Activated naive CD4-positive, alpha-beta T cell treated with anti-CD3 and anti-CD28 coated beads, Interleukin-2, amount 10 ng/mL, durations not matched to agents 7 days and 5 days (primary cell): ENCODE measurements at regions not wholly inside any gene's neighbourhood (a gene's known extent, or its start where the extent isn't known, plus 50 kb on each side); places are given as distances from the start of the nearest gene placed in this dataset.
"Not testable (repeated sequence)": the region's sequence is repeated elsewhere in the genome, so short reads cannot be mapped to it uniquely, and the experiment has no call there.

Source experiments
- CTCF ChIA-PET: fragments of 350-600 bp; sonication (Branson Sonifier 250); formaldehyde crosslinking; loops from one replicate; lab custom pipeline; 2021; ENCODE audit warnings: antibody characterized with exemption; lab: Charles Lee
- DNase-seq: peaks from one replicate; pipeline ENCODE4 v3.0.0-alpha.2; 2020
- H3K27ac Mint-ChIP-seq: one replicate; pipeline ENCODE4 v1.8.0; 2021; ENCODE audit warnings: mild to moderate bottlenecking, moderate library complexity, mixed read lengths
- H3K27me3 Mint-ChIP-seq: one replicate; pipeline ENCODE4 v1.8.0; 2021; ENCODE audit warnings: mild to moderate bottlenecking, mixed read lengths
- H3K36me3 Mint-ChIP-seq: one replicate; pipeline ENCODE4 v1.8.0; 2021; ENCODE audit warnings: mixed read lengths
- H3K4me1 Mint-ChIP-seq: one replicate; pipeline ENCODE4 v1.8.0; 2021; ENCODE audit warnings: mixed read lengths
- H3K4me3 Mint-ChIP-seq: one replicate; pipeline ENCODE4 v1.8.0; 2021; ENCODE audit warnings: mild to moderate bottlenecking, moderate library complexity, mixed read lengths
- H3K9me3 Mint-ChIP-seq: one replicate; pipeline ENCODE4 v1.8.0; 2021; ENCODE audit warnings: mixed read lengths

GRCh38 chr18:8930990-8931616 is 171.4 kb upstream of the NDUFV2 start:
- Mint-ChIP-seq H3K36me3 (no peaks in the 10 kb centered on the region), H3K27ac (no peak overlapping the region), H3K4me3 (no peak overlapping the region), H3K9me3 (peaks cover 26% of the 10 kb centered on the region), H3K27me3 (peaks cover 6% of the 10 kb centered on the region), H3K4me1 (no peaks in the 10 kb centered on the region)
- CTCF ChIA-PET = no interaction called here
- no peak for DNase-seq

- CTCF ChIA-PET = no interaction called here
- peaks cover 23% of the 10 kb centered on the region for H3K9me3 Mint-ChIP-seq
- no peak overlapping the region for H3K27ac Mint-ChIP-seq
- no peaks in the 10 kb centered on the region for H3K4me1 Mint-ChIP-seq
- DNase-seq = no peak
- peaks cover 11% of the 10 kb centered on the region for H3K27me3 Mint-ChIP-seq
- H3K4me3 Mint-ChIP-seq = no peak overlapping the region
- no peaks in the 10 kb centered on the region for H3K36me3 Mint-ChIP-seq
Measured at GRCh38 chr18:8932866-8933265, 169.6 kb upstream of the NDUFV2 start.

- no peak overlapping the region for H3K27ac Mint-ChIP-seq
- CTCF ChIA-PET = no interaction called here
Measured at GRCh38 chr18:8933714-8934284, 168.7 kb upstream of the NDUFV2 start.

GRCh38 chr18:8935346-8935745 is 167.2 kb upstream of the NDUFV2 start:
- CTCF ChIA-PET, DNase-seq, H3K27ac Mint-ChIP-seq, H3K4me3 Mint-ChIP-seq, H3K27me3 Mint-ChIP-seq, H3K4me1 Mint-ChIP-seq, H3K36me3 Mint-ChIP-seq: not testable (repeated sequence)
- H3K9me3 Mint-ChIP-seq = peaks cover 10% of the 10 kb centered on the region

More at GRCh38 chr18:8933714-8934284, 168.7 kb upstream of the NDUFV2 start:
- Mint-ChIP-seq H3K36me3 (no peaks in the 10 kb centered on the region), H3K4me1 (no peaks in the 10 kb centered on the region), H3K4me3 (no peak overlapping the region), H3K9me3 (peaks cover 22% of the 10 kb centered on the region), H3K27me3 (peaks cover 11% of the 10 kb centered on the region)
- DNase-seq = no peak

GRCh38 chr18:8936619-8937018 is 165.9 kb upstream of the NDUFV2 start:
- H3K27me3 Mint-ChIP-seq = peaks cover 5% of the 10 kb centered on the region
- H3K27ac Mint-ChIP-seq = no peak overlapping the region
- no peaks in the 10 kb centered on the region for H3K4me1 Mint-ChIP-seq

GRCh38 chr18:8937160-8938094 is 165.1 kb upstream of the NDUFV2 start:
- no peak for DNase-seq
- CTCF ChIA-PET = no interaction called here
- no peak overlapping the region for H3K4me3 Mint-ChIP-seq
- no peaks in the 10 kb centered on the region for H3K4me1 Mint-ChIP-seq
- H3K27me3 Mint-ChIP-seq = peaks cover 5% of the 10 kb centered on the region
- H3K27ac Mint-ChIP-seq = no peak overlapping the region
- no peaks in the 10 kb centered on the region for H3K36me3 Mint-ChIP-seq
- H3K9me3 Mint-ChIP-seq = peaks cover 8% of the 10 kb centered on the region

More at GRCh38 chr18:8936619-8937018, 165.9 kb upstream of the NDUFV2 start:
- H3K4me3 Mint-ChIP-seq = no peak overlapping the region
- DNase-seq = no peak
- no peaks in the 10 kb centered on the region for H3K36me3 Mint-ChIP-seq
- CTCF ChIA-PET = no interaction called here
- H3K9me3 Mint-ChIP-seq = peaks cover 8% of the 10 kb centered on the region

- H3K36me3 Mint-ChIP-seq = no peaks in the 10 kb centered on the region
- no peak overlapping the region for H3K27ac Mint-ChIP-seq
- no peak overlapping the region for H3K4me3 Mint-ChIP-seq
- no peaks in the 10 kb centered on the region for H3K4me1 Mint-ChIP-seq
- peaks cover 5% of the 10 kb centered on the region for H3K27me3 Mint-ChIP-seq
- no peak for DNase-seq
- CTCF ChIA-PET = no interaction called here
- peaks cover 6% of the 10 kb centered on the region for H3K9me3 Mint-ChIP-seq
Measured at GRCh38 chr18:8938817-8939216, 163.7 kb upstream of the NDUFV2 start.

- Mint-ChIP-seq H3K27me3 (peaks cover 2% of the 10 kb centered on the region), H3K27ac (no peak overlapping the region), H3K4me1 (no peaks in the 10 kb centered on the region), H3K9me3 (no peaks in the 10 kb centered on the region), H3K4me3 (no peak overlapping the region), H3K36me3 (no peaks in the 10 kb centered on the region)
- CTCF ChIA-PET = no interaction called here
- DNase-seq = no peak
Measured at GRCh38 chr18:8942021-8942908, 160.2 kb upstream of the NDUFV2 start.

- H3K36me3 Mint-ChIP-seq = no peaks in the 10 kb centered on the region
- H3K9me3 Mint-ChIP-seq = no peaks in the 10 kb centered on the region
- no peak for DNase-seq
- H3K27me3 Mint-ChIP-seq = no peaks in the 10 kb centered on the region
- H3K27ac Mint-ChIP-seq = no peak overlapping the region
- no peaks in the 10 kb centered on the region for H3K4me1 Mint-ChIP-seq
- CTCF ChIA-PET = no interaction called here
- no peak overlapping the region for H3K4me3 Mint-ChIP-seq
Measured at GRCh38 chr18:8942909-8943545, 159.5 kb upstream of the NDUFV2 start.

- CTCF ChIA-PET = no interaction called here
- no peak overlapping the region for H3K4me3 Mint-ChIP-seq
- no peak overlapping the region for H3K27ac Mint-ChIP-seq
- no peaks in the 10 kb centered on the region for H3K9me3 Mint-ChIP-seq
- no peaks in the 10 kb centered on the region for H3K36me3 Mint-ChIP-seq
- H3K4me1 Mint-ChIP-seq = no peaks in the 10 kb centered on the region
- H3K27me3 Mint-ChIP-seq = peaks cover 2% of the 10 kb centered on the region
- no peak for DNase-seq
Measured at GRCh38 chr18:8943900-8944870, 158.3 kb upstream of the NDUFV2 start.

- H3K27me3 Mint-ChIP-seq = peaks cover 5% of the 10 kb centered on the region
- H3K4me1 Mint-ChIP-seq = no peaks in the 10 kb centered on the region
- no peak for DNase-seq
- CTCF ChIA-PET = no interaction called here
- no peaks in the 10 kb centered on the region for H3K9me3 Mint-ChIP-seq
- H3K27ac Mint-ChIP-seq = no peak overlapping the region
- H3K36me3 Mint-ChIP-seq = no peaks in the 10 kb centered on the region
- H3K4me3 Mint-ChIP-seq = no peak overlapping the region
Measured at GRCh38 chr18:8944871-8945245, 157.6 kb upstream of the NDUFV2 start.

GRCh38 chr18:8945514-8945913 is 157.0 kb upstream of the NDUFV2 start:
- CTCF ChIA-PET = no interaction called here
- H3K36me3 Mint-ChIP-seq = no peaks in the 10 kb centered on the region
- H3K27me3 Mint-ChIP-seq = peaks cover 5% of the 10 kb centered on the region
- DNase-seq = no peak
- no peaks in the 10 kb centered on the region for H3K9me3 Mint-ChIP-seq
- H3K4me1 Mint-ChIP-seq = no peaks in the 10 kb centered on the region
- no peak overlapping the region for H3K27ac Mint-ChIP-seq
- no peak overlapping the region for H3K4me3 Mint-ChIP-seq
